ENCODE measurements at regions not wholly inside any gene's neighbourhood (a gene's known extent, or its start where the extent isn't known, plus 50 kb on each side); places are given as distances from the start of the nearest gene placed in this dataset.

- TF ChIP-seq, protein P1, sequence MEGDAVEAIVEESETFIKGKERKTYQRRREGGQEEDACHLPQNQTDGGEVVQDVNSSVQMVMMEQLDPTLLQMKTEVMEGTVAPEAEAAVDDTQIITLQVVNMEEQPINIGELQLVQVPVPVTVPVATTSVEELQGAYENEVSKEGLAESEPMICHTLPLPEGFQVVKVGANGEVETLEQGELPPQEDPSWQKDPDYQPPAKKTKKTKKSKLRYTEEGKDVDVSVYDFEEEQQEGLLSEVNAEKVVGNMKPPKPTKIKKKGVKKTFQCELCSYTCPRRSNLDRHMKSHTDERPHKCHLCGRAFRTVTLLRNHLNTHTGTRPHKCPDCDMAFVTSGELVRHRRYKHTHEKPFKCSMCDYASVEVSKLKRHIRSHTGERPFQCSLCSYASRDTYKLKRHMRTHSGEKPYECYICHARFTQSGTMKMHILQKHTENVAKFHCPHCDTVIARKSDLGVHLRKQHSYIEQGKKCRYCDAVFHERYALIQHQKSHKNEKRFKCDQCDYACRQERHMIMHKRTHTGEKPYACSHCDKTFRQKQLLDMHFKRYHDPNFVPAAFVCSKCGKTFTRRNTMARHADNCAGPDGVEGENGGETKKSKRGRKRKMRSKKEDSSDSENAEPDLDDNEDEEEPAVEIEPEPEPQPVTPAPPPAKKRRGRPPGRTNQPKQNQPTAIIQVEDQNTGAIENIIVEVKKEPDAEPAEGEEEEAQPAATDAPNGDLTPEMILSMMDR (IDR thresholded peaks at IDR 0.05 in 4 of 5, conservative IDR thresholded peaks at IDR 0.05 in 1 of 5): no peak
- TF ChIP-seq POLR2A (IDR thresholded peaks at IDR 0.05): no peak
Measured at GRCh38 chr4:157600583-157600982, 380.1 kb downstream of the GRIA2 start.
